HCT116 (cell line): ENCODE measurements at regions not wholly inside any gene's neighbourhood (a gene's known extent, or its start where the extent isn't known, plus 50 kb on each side); places are given as distances from the start of the nearest gene placed in this dataset.
"Not testable (repeated sequence)": the region's sequence is repeated elsewhere in the genome, so short reads cannot be mapped to it uniquely, and the experiment has no call there.

Experiments
- ATAC-seq: fragments of 200-7000 bp; cut with Tn5 transposase; 2 replicates; pipeline ENCODE4 v1.9.1; 2020; ENCODE audit warnings: mild to moderate bottlenecking, moderate library complexity
- BruUV-seq: library from RNA; stranded (reverse); fragments of 400-500 nt; replicated peaks from 2 replicates; lab custom pipeline; 2021; lab: Mats Ljungman, UMichigan
- CTCF ChIA-PET: fragments of 300-600 bp; sonication (Branson Sonifier 250); formaldehyde crosslinking; loops from one replicate; lab custom pipeline; 2021; ENCODE audit warnings: antibody characterized with exemption; lab: Charles Lee
- POLR2A ChIA-PET: fragments of 300-600, 350-600 bp; sonication (Branson Sonifier 250); formaldehyde crosslinking; loops from one replicate; lab custom pipeline; 2021; ENCODE audit warnings: antibody characterized with exemption; lab: Charles Lee
- RAD21 ChIA-PET, 2 experiments: fragments of 300-600 bp; sonication (Branson Sonifier 250); formaldehyde crosslinking; loops; one replicate each; lab custom pipeline; 2023; ENCODE audit warnings: low total read pairs in 2 of 2; ENCODE audit not compliant: uncharacterized antibody in 2 of 2, unreplicated experiment in 2 of 2, low non-redundant PET in 1 of 2; lab: Charles Lee
- DNase-seq: peaks from one replicate; pipeline ENCODE4 v3.0.0-alpha.2; 2010; ENCODE audit warnings: low read depth, low spot score
- H2AFZ ChIP-seq: fragments of 200-600 bp; shearing (Covaris generic), sonication (generic); 2 replicates; pipeline ENCODE4 v1.6.1; 2017; ENCODE audit warnings: low read depth, mixed run types, mixed read lengths, antibody characterized with exemption, low read length; ENCODE audit not compliant: poor library complexity, severe bottlenecking
- H3K27ac ChIP-seq: 2 replicates; pipeline ENCODE4 v1.5.1; 2012; ENCODE audit warnings: low read depth, low read length
- H3K27me3 ChIP-seq: fragments of 200-600 bp; sonication (generic); 2 replicates; pipeline ENCODE4 v1.6.1; 2016; ENCODE audit warnings: mixed run types, low read length, mixed read lengths; ENCODE audit not compliant: insufficient read depth
- H3K36me3 ChIP-seq, 2 experiments: fragments of 200-500 bp in 1 of 2; fragments of 200-600 bp in 1 of 2; sonication (Bioruptor generic) in 1 of 2; sonication (generic) in 1 of 2; 2 replicates each; pipeline versions ENCODE4 v1.5.1 to v1.6.1; 2014 to 2016; ENCODE audit warnings: low read length in 2 of 2, inconsistent platforms in 1 of 2, mixed read lengths in 1 of 2, mixed run types in 1 of 2; ENCODE audit not compliant: insufficient read depth in 2 of 2, control insufficient read depth in 1 of 2
- H3K4me1 ChIP-seq, 2 experiments: fragments of 200-600 bp in 1 of 2; sonication (generic) in 1 of 2; 2 replicates each; pipeline versions ENCODE4 v1.5.1 to v1.6.1; 2012 to 2017; ENCODE audit warnings: low read length in 2 of 2, inconsistent platforms in 1 of 2, mild to moderate bottlenecking in 1 of 2, mixed read lengths in 1 of 2, mixed run types in 1 of 2, moderate library complexity in 1 of 2; ENCODE audit not compliant: insufficient read depth in 2 of 2, control insufficient read depth in 1 of 2
- H3K4me2 ChIP-seq: fragments of 200-600 bp; sonication (generic); 2 replicates; pipeline ENCODE4 v1.6.1; 2017; ENCODE audit warnings: mixed run types, low read length, mixed read lengths
- H3K4me3 ChIP-seq, 2 experiments: fragments of 200-600 bp in 1 of 2; sonication (generic) in 1 of 2; replicated peaks in 1 of 2; 2 replicates each; pipeline ENCODE4 v1.5.1; 2011 to 2016; ENCODE audit warnings: low read length in 2 of 2, control low read depth in 1 of 2, low read depth in 1 of 2, mild to moderate bottlenecking in 1 of 2, mixed read lengths in 1 of 2, mixed run types in 1 of 2
- H3K79me2 ChIP-seq: fragments of 200-600 bp; sonication (generic); 2 replicates; pipeline ENCODE4 v1.6.1; 2017; ENCODE audit warnings: mild to moderate bottlenecking, mixed run types, low read length, moderate library complexity, mixed read lengths; ENCODE audit not compliant: insufficient read depth
- H3K9ac ChIP-seq: fragments of 200-600 bp; sonication (generic); 2 replicates; pipeline ENCODE4 v1.6.1; 2016; ENCODE audit warnings: low read length, mixed read lengths
- H3K9me2 ChIP-seq: fragments of 200-600 bp; sonication (generic), shearing (Covaris generic); 2 replicates; pipeline ENCODE4 v1.6.1; 2017; ENCODE audit warnings: mixed run types, mild to moderate bottlenecking, moderate library complexity; ENCODE audit not compliant: insufficient read depth
- H3K9me3 ChIP-seq, 2 experiments: fragments of 200-500 bp in 1 of 2; fragments of 200-600 bp in 1 of 2; sonication (Bioruptor generic) in 1 of 2; sonication (generic) in 1 of 2; 2 replicates each; pipeline ENCODE4 v1.6.1; 2014 to 2017; ENCODE audit warnings: low read length in 2 of 2, mixed read lengths in 2 of 2, inconsistent platforms in 1 of 2, low read depth in 1 of 2, mild to moderate bottlenecking in 1 of 2, mixed run types in 1 of 2, moderate library complexity in 1 of 2; ENCODE audit not compliant: control insufficient read depth in 1 of 2, insufficient read depth in 1 of 2
- H4K20me1 ChIP-seq: fragments of 200-600 bp; sonication (generic), shearing (Covaris generic); 2 replicates; pipeline ENCODE4 v1.6.1; 2017; ENCODE audit warnings: mixed run types, mild to moderate bottlenecking, moderate library complexity; ENCODE audit not compliant: insufficient read depth
- CEBPB ChIP-seq: IDR thresholded peaks from 2 replicates; pipeline ENCODE4 v1.6.1; 2012; ENCODE audit warnings: low read depth
- FOSL1 ChIP-seq: IDR thresholded peaks from 2 replicates; pipeline ENCODE4 v1.6.1; 2012; ENCODE audit warnings: low read depth
- MAX ChIP-seq: IDR thresholded peaks from 2 replicates; pipeline ENCODE4 v1.6.1; 2012
- POLR2AphosphoS5 ChIP-seq: IDR thresholded peaks from 2 replicates; pipeline ENCODE4 v1.6.1; 2011; ENCODE audit warnings: mild to moderate bottlenecking, low read depth, low read length, moderate library complexity
- ZBTB33 ChIP-seq: IDR thresholded peaks from 2 replicates; pipeline ENCODE4 v1.6.1; 2011; ENCODE audit warnings: mild to moderate bottlenecking, low read length, moderate library complexity; ENCODE audit not compliant: insufficient replicate concordance; ENCODE audit errors: extremely low read depth
- intact Hi-C: fragments of 100-400 bp; cut with micrococcal nuclease; formaldehyde crosslinking; loops from 2 replicates; pipeline ENCODE4 v1.10.0; 2022

- TF ChIP-seq ZBTB33, result no peak
Observed at GRCh38 chr4:43496602-43497001, 604.1 kb downstream of the GRXCR1 start (continued).

GRCh38 chr4:43505823-43506222 lies 613.3 kb downstream of the GRXCR1 start:
- H3K9me3 ChIP-seq, result peaks cover 15 to 29% of the 10 kb centered on the region in 2 experiments; a peak in 2 of 4 replicates
- BruUV-seq, intact Hi-C loops, H3K4me2 ChIP-seq, H3K79me2 ChIP-seq, RAD21 ChIA-PET, H3K4me3 ChIP-seq, H3K9ac ChIP-seq, ATAC-seq, H2AFZ ChIP-seq, H3K9me2 ChIP-seq, H3K36me3 ChIP-seq, H4K20me1 ChIP-seq, H3K4me1 ChIP-seq, POLR2A ChIA-PET, CTCF ChIA-PET, H3K27me3 ChIP-seq, H3K27ac ChIP-seq, DNase-seq: not testable (repeated sequence)

GRCh38 chr4:43512253-43512652 lies 619.7 kb downstream of the GRXCR1 start:
- no TSS peak for BruUV-seq
- H3K4me2 ChIP-seq, result no peak overlapping the region
- H3K4me3 ChIP-seq, result no peak overlapping the region
- H3K27me3 ChIP-seq, result no peaks in the 10 kb centered on the region
- CTCF ChIA-PET, result no interaction called here
- POLR2A ChIA-PET, result no interaction called here
- no peaks in the 10 kb centered on the region for H3K36me3 ChIP-seq
- H3K9ac ChIP-seq, result no peak overlapping the region
- DNase-seq (no peak), ATAC-seq (no peak)
- no peaks in the 10 kb centered on the region for H3K79me2 ChIP-seq
- RAD21 ChIA-PET, result no interaction called here
- H2AFZ ChIP-seq, result no peak overlapping the region
- no peaks in the 10 kb centered on the region for H4K20me1 ChIP-seq
- TF ChIP-seq MAX (no peak), FOSL1 (no peak), POLR2AphosphoS5 (no peak), CEBPB (no peak)
- no peak overlapping the region for H3K27ac ChIP-seq
- no peaks in the 10 kb centered on the region for H3K9me2 ChIP-seq
- H3K4me1 ChIP-seq, result no peaks in the 10 kb centered on the region
- peaks cover 3 to 21% of the 10 kb centered on the region in 2 experiments; a peak in 2 of 4 replicates for H3K9me3 ChIP-seq
- intact Hi-C loops, result no loop called here
